KMS-11 (cell line): ENCODE measurements at regions not wholly inside any gene's neighbourhood (a gene's known extent, or its start where the extent isn't known, plus 50 kb on each side); places are given as distances from the start of the nearest gene placed in this dataset.

Experiments
- H2AFZ ChIP-seq: fragments of 200-600 bp; sonication (generic); 2 replicates; pipeline ENCODE4 v1.6.1; 2016; ENCODE audit warnings: antibody characterized with exemption, mixed run types, low read depth
- H3K27ac ChIP-seq: fragments of 200-600 bp; sonication (generic); 2 replicates; pipeline ENCODE4 v1.6.1; 2016; ENCODE audit warnings: mild to moderate bottlenecking, mixed run types
- H3K27me3 ChIP-seq: fragments of 200-600 bp; sonication (generic); 2 replicates; pipeline ENCODE4 v1.6.1; 2017; ENCODE audit warnings: mild to moderate bottlenecking, low read depth, mixed run types, moderate library complexity; ENCODE audit not compliant: insufficient read depth
- H3K36me3 ChIP-seq: fragments of 200-600 bp; sonication (generic); 2 replicates; pipeline ENCODE4 v1.6.1; 2017; ENCODE audit warnings: mild to moderate bottlenecking, mixed run types; ENCODE audit not compliant: insufficient read depth
- H3K4me1 ChIP-seq: fragments of 200-600 bp; sonication (generic); 2 replicates; pipeline ENCODE4 v1.6.1; 2016; ENCODE audit warnings: mild to moderate bottlenecking, low read depth, mixed run types; ENCODE audit not compliant: poor library complexity, severe bottlenecking
- H3K4me2 ChIP-seq: fragments of 200-600 bp; sonication (generic); 2 replicates; pipeline ENCODE4 v1.7.0; 2016; ENCODE audit warnings: mild to moderate bottlenecking, mixed run types
- H3K4me3 ChIP-seq: fragments of 200-600 bp; sonication (generic); IDR thresholded peaks from 2 replicates; pipeline ENCODE4 v1.6.1; 2017; ENCODE audit warnings: low read depth, low read length, mixed read lengths; ENCODE audit not compliant: insufficient read depth
- H3K79me2 ChIP-seq: fragments of 200-600 bp; sonication (generic); 2 replicates; pipeline ENCODE4 v1.6.1; 2016; ENCODE audit warnings: low read depth, mixed run types; ENCODE audit not compliant: insufficient read depth
- H3K9ac ChIP-seq: fragments of 200-600 bp; sonication (generic); 2 replicates; pipeline ENCODE4 v1.6.1; 2016; ENCODE audit warnings: mild to moderate bottlenecking, mixed run types
- H4K20me1 ChIP-seq: fragments of 200-600 bp; sonication (generic); 2 replicates; pipeline ENCODE4 v1.6.1; 2016; ENCODE audit warnings: mild to moderate bottlenecking, mixed run types; ENCODE audit not compliant: insufficient read depth
- CTCF ChIP-seq: fragments of 200-600 bp; sonication (generic); conservative IDR thresholded peaks from 2 replicates; pipeline ENCODE4 v1.6.1; 2017; ENCODE audit warnings: low read depth, mild to moderate bottlenecking, antibody characterized with exemption, low read length, moderate library complexity, mixed read lengths

- Histone ChIP-seq H3K9ac (no peak overlapping the region), H3K4me1 (no peaks in the 10 kb centered on the region), H3K27ac (no peak overlapping the region), H3K4me2 (no peak overlapping the region), H3K79me2 (no peaks in the 10 kb centered on the region), H3K36me3 (no peaks in the 10 kb centered on the region), H4K20me1 (no peaks in the 10 kb centered on the region), H2AFZ (no peak overlapping the region), H3K4me3 (no peak overlapping the region), H3K27me3 (no peaks in the 10 kb centered on the region)
- no peak for TF ChIP-seq CTCF
Measured at GRCh38 chrX:124641737-124642491, 295.6 kb downstream of the SH2D1A start.

DNA sequence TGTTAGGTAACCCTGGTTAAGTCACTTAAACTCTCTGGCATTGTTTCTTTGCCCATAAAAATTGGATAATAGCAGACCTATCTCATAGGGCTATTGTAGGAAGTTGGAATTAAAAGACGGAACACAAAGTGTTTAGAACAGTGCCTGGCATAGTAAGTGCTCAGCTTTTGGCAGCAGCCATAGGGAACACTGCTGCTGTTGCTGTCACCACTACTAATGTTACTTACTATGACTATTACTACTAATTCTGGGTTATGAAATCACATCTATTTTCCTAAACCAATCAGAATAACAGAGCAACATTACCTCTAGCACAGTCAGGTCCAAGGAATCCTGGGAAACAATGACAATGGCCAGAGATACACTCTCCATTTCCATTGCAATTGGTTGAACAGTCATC lies 300.0 kb downstream of the SH2D1A start:
- no peak overlapping the region for H3K27ac ChIP-seq
- H3K4me3 ChIP-seq: no peak overlapping the region
- no peaks in the 10 kb centered on the region for H3K36me3 ChIP-seq
- H3K4me2 ChIP-seq: no peak overlapping the region
- no peaks in the 10 kb centered on the region for H3K79me2 ChIP-seq
- no peak overlapping the region for H3K9ac ChIP-seq
- no peak for TF ChIP-seq CTCF
- H3K27me3 ChIP-seq: no peaks in the 10 kb centered on the region
- H2AFZ ChIP-seq: no peak overlapping the region
- no peaks in the 10 kb centered on the region for H4K20me1 ChIP-seq
- no peaks in the 10 kb centered on the region for H3K4me1 ChIP-seq

DNA sequence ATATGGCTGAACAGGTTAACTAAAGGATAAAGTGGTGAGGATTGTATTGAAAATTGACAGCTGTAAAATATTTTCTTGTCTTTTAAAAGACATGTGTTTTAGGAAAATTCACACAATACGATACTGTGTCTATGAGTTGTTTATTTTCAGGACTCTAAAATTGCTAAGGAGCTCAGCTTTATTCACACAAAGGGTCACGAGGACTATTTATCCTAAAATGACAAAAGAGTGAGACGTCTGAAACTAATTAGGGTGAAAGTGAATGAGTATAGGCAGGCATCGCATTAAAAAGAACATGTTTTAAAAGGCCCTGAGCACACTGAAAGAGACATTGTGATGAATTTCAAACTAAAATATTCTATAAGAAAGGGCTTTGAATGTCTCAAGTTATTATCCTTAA lies 304.7 kb downstream of the SH2D1A start:
- Histone ChIP-seq H3K4me2 (no peak overlapping the region), H3K36me3 (no peaks in the 10 kb centered on the region)

DNA sequence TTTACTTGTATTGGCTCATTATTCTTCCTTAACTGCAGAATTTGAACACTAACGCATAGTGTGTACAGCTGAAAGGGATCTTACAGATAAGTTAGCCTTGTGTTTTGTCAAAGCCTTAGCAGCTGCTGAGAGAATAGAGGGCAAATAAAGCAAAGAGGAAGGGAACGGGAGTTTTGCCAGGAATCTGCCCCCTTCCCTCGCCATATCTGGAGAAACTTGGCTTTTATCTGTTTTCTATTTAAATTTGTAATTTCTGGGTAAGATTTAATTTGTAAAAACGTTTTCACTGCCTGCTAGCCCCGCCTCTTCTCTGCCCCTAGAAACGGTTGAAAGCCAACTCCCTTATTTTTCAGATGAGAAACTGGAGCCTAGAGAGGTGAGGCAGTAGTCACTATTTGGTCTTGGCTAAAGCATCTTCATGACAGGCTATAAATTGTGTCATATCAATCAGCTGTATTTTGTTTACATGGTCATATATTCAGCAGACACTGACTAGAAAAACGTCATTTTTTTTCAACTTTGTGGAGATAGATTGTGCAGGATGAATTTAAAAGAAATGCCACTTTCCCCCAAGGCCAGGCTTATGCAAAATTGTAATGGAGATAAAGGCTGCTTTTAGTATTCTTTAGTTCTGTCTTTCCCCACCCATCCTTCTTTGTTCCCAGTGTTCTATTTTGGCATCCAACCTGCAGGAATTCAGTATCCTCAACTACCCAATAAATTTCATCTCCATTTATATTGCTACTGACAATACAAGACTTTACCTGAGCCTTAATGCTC lies 319.4 kb downstream of the SH2D1A start:
- no peak overlapping the region for H3K27ac ChIP-seq
- no peak for TF ChIP-seq CTCF
- no peak overlapping the region for H3K4me3 ChIP-seq
- no peak overlapping the region for H3K4me2 ChIP-seq
- H3K9ac ChIP-seq: no peak overlapping the region
- H3K79me2 ChIP-seq: no peaks in the 10 kb centered on the region
- H3K36me3 ChIP-seq: no peaks in the 10 kb centered on the region
- no peaks in the 10 kb centered on the region for H4K20me1 ChIP-seq
- no peak overlapping the region for H2AFZ ChIP-seq
- no peaks in the 10 kb centered on the region for H3K4me1 ChIP-seq
- H3K27me3 ChIP-seq: no peaks in the 10 kb centered on the region

More for the DNA sequence above, 304.7 kb downstream of the SH2D1A start:
- H3K9ac ChIP-seq: no peak overlapping the region
- H3K27ac ChIP-seq: no peak overlapping the region
- H3K27me3 ChIP-seq: no peaks in the 10 kb centered on the region
- H3K79me2 ChIP-seq: no peaks in the 10 kb centered on the region
- H3K4me1 ChIP-seq: no peaks in the 10 kb centered on the region
- no peak overlapping the region for H2AFZ ChIP-seq
- no peak for TF ChIP-seq CTCF
- no peaks in the 10 kb centered on the region for H4K20me1 ChIP-seq
- no peak overlapping the region for H3K4me3 ChIP-seq
